Daoy (cell line): ENCODE measurements at regions not wholly inside any gene's neighbourhood (a gene's known extent, or its start where the extent isn't known, plus 50 kb on each side); places are given as distances from the start of the nearest gene placed in this dataset.

ENCODE experiments used
- DNase-seq: peaks from one replicate; pipeline ENCODE4 v3.0.0-alpha.2; 2015; ENCODE audit warnings: low read depth

DNA sequence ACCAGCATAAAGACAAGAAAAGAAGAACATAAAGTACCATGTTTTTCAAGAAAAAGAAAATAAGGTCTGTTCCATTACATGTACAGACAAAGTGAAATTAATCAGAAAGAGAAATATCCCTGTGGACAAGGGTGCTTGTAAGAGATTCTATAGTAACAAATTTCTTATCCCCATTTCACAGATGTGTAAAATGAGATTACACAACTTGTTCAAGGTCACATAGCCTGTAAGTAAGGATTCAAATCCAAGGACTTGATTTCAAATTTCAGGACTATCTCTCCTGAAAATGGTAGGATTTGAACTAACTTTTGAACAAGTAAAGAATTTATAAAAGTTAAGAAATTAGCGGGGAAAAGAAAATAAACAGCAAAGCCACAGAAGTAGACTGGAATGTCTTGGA is 248.2 kb upstream of the SLC39A10 start:
- DNase-seq = no peak

DNA sequence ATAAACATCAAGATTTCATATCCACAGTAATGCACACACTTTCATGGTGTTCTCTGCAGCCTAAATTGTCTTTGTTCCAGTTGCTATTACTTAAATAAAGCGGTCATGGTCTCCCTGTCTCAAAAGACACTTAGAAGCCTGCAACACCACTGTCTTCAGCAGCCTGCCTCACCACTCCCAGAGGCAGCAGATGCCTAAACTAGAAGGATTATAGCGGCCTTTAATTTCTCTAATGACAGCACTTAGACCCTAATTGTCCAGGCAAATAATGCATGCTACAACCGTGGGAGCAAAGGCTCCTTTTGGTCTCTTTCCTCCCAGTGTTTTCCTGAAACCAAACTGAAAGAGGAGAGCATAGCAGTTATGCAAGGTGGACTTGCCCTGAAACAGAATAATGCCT is 248.8 kb upstream of the SLC39A10 start:
- DNase-seq = no peak

DNA sequence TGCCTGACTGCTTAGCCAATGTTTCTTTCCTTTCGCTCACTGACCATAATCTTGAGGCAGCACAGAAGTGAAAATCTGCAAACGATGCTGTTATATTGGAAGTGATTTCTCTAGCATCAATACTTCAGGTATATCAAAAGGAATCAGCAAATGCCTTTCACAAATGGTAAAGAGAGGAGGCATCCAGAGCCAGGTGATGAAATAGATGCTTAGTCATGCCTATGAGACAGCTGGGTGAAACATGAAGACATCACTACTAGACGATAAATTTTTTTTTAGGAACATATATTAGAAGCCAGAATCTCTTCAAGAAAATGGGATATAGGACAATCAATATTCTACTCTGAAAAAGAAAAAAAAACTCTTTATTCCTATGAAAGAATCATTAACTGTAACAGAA is 249.2 kb upstream of the SLC39A10 start:
- peak; percentile 14 for DNase-seq

DNA sequence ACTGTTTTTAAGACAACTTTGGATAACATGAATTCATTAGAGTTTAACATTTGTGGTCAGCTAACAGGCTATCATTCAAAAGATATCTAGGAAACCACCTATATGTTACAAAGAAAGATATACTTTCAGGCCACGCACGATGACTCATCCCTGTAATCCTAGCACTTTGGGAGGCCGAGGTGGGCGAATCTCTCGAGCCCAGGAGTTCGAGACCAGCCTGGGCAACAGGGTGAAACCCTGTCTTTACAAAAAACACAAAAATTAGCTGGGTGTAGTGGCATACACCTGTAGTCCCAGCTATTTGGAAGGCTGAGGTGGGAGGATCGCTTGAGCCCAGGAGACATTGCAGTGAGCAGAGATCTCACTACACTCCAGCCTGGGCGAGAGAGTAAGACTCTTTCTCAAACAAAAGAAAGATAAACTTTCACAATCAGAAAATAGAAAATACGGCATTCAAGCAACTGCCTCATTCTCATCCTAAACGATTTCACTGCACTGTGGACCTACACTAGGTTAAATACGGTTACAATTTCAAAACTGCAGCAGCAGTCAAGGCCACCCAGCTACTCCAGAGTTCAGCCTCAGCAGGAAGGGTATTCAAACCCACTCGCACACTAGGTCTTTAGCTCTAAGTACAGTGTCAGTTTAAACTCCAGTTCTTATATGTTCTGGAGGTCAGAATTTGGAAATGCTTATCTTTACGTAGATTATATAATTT is 250.0 kb upstream of the SLC39A10 start:
- peak; percentile 29 for DNase-seq

DNA sequence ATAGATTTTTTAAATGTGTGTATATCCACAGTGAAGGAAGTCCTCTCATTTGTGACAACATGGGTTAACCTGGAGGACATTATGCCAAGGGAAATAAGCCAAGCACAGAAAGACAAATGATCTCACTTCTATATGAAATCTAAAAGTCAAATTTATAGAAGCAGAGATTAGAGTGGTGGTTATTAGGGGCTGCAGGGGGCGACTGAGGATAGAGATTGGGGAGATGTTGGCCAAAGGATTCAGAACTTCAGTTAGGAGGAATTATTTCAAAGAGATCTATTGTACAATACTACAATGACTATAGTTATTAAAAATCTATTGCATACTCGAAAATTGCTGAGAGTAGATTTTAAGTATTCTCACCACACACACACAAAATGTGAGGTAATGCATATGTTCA is 252.4 kb upstream of the SLC39A10 start:
- DNase-seq = no peak

DNA sequence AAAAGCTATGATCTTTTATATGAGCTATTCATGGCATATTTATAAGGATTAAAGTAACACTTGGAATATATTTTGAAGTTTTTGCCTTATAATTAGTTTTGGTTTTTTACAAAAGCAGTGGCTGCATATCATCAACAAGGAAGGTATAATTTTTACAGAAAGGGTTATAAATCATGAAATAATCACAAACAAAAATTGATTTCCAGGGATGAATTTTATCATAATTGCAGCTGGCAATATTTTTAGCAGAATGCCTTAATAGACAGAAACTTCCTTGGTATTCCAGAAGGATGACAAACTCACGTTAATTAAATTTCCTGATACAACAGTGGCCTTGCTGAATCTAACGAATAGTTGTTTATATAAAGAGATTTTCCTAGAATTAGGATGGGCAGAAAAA is 260.5 kb upstream of the SLC39A10 start:
- no peak for DNase-seq

DNA sequence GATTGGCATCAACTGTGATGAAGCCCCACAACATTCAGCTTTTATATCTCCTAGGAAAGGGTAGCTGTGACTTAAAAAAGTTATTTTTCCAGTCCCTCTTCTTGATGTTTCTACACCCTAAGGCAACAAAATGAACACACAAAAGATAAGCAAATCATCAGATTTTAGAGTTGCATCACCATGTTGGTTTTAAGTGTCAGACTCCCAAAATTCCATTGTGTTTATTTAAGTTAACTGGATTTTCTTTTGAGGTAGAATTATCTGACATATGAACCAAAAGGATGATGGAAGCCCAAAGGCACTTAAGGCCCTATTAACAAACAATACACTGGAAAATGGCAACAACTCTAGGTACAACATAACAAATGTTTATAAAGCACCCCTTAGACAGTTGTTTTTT is 261.7 kb upstream of the SLC39A10 start:
- no peak for DNase-seq

DNA sequence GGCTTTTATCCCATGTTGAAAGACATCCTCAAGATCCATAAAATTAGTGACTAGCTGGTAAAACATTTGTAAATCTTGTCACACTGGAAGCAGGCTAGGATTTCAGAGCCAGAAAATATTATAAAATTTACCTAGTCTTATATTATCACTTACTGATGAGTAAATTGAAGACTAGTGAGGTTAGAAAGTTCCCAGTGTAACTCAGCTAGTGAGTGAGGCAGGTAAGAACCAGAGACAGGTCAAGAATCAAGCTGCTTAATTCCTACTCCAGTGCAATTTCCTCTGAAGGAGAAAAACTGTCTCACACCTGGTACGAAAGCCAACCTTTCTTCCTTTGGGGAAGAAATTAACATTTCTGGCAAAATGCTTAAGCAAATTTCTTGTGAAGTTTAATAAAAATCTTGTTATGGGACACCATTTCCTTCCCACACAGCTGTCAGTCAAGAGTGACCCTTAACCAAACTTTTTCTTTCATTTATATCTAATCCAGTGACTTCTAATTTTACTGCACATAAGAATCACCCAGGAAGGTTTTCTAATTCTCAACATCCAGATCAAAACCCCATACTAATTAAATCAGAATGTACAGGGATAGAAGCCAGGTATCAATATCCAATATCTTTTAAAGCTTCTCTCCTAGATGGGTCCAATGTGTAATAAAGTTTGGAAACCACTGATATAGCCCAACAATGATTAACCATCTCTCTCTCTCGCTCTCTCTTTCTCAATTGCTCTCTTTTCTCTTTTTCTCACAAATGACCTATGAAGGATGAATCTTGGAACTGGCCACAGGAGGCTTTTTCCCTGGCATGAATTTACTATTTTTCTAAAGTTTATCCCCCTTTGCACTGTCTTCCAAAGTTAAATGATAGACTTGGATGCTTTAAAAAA is 264.3 kb upstream of the SLC39A10 start:
- no peak for DNase-seq

DNA sequence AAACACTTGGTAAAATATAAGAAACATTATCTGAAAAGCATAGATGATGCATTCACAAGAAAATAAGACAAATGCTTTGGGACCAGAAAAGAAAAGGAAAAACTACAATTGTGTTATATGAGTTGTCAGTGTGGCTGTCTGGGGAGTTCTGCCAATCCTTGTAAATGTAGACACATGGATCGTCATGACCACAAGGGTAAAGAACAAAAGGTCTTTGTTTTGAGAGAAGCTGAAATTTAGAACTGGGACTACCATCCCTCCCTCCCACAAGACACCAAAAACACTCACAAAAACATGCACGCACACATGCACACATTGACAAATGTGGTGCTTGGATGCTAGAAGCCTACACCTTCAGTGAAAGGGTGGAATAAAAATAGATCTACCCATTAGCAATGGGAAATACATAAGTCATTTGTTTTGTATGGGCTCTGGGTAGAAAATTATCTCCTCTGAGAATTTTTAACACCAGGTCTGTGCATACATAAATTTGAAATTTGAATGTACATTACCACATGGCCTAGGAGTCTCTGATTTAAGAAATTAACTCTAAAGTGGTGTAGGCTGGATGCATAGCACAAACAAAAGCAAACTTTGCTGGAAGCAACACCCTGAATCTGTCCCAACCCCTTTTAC is 266.2 kb upstream of the SLC39A10 start:
- DNase-seq = no peak

DNA sequence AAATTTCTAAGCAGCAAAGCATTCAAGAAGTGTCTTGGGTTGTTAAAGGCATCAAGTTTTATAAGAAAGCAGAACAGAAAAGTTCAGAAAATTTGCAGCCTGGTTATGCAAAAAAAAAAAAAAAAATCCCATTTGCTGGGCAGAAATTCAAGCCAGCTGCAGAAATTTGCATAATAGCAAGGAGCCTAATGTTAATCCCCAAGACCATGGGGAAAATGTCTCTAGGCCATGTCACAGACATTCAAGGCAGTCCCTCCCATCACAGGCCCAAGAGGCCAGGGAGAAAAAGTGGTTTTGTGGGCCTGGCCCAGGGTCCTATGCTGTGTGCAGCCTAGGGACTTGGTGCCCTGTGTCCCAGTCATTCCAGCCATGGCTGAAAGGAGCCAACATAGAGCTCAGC is 269.0 kb upstream of the SLC39A10 start:
- DNase-seq = no peak

DNA sequence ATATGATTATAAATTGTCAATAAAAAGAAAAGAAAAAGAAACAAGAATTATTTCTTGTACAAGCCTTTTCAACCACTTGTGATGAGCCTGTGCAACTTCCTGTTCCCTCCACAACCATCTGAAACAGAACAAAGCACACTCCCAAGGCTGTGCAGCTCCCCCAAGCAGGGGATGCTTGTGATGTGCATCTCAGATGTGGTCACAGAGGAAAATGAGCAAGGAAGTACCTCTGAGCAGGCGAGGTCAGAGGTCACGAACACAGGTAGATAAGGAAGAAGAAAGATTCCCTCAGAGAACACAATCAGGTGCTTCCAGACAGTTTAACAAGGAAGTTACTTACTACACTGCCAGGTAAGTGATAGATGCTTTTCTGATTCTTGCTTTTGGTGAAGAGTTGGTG is 274.8 kb upstream of the SLC39A10 start:
- no peak for DNase-seq

DNA sequence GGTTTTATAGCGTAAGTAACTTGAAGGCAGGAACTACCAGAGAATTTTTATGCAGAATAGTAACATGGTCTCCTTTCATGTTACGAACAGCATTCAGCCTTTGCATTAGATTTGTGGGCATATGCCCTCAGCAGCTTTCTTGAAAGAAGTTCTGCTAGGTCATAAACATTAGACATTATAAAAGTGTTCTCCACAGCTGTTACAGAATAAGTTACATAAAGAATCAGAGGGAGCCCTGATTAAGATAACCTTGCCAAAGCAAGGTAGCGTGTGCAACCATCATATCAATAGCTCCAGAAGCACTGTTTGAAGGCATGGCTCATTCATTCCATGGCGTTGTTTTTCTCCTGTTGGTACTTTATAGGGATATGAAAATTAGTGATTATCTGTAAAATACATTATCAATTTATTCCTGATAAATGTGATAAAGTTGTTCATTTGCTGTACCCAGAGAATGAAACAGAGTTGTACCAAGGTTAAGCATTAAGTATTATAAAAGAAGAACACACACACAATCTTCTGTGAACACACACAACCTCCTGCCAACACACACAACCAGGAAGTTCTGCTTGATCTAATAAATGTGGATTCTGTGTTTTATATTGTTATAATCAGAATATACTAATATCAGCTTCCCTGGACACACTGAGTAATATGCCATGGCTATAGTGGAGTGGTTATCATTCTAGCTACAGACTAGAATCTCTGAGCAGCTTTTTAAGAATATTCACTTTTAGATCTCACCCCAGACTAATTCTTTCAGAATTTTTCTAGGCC is 286.7 kb upstream of the SLC39A10 start:
- no peak for DNase-seq

DNA sequence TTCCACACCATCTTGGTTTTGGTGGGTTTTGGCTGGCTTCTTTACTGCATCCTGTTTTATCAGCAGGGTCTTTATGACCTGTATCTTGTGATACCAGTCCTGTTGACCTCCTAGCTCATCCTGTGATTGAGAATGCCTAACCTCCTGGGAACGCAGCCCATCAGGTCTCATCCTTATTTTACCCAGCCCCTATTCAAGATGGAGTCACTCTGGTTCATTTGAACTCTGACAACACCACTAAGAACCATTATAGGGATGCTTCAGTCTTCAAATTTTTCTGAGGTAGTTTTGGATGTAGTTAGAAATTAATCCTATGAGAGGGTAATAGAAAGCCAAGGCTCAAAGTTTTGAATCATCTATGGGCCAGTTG is 287.8 kb upstream of the SLC39A10 start:
- no peak for DNase-seq

DNA sequence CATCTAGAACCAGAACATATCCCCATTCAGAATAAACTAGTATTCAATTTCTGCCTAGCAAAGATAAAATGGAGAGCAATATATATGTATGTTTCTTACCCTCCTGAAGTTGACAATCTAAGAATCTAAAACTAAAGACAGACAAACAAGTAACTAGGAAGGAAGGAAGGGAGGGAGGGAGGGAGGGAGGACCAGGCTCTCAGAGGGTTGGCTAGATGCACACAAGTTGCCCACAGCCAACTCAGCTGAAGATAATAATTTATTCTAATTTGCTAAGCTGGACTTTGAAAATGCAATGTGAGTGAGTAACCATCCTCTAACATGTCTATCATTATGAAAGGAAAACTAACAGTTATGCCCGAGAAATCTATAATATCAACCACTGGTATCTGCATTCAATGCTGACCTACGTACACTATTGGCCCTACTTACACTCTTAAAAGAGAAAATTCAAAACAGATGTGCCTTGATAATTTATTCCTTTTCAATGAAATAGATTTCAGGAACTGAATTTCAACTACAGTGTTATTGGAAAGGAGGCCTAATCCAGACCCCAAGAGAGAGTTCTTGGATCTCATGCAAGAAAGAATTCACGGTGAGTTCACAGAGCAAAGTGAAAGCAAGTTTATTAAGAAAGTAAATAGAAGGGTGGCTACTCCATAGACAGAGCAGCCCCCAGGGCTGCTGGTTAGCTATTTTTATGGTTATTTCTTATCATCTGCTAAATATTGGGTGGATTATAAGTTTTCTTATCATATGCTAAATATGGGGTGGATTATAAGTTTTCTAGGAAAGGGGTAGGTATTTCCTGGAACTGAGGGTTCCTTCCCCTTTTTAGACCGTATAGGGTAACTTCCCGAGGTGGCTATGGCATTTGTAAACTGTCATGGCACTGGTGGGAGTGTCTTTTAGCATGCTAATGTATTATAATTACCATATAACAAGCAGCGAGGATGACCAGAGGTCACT is 288.5 kb upstream of the SLC39A10 start:
- no peak for DNase-seq

DNA sequence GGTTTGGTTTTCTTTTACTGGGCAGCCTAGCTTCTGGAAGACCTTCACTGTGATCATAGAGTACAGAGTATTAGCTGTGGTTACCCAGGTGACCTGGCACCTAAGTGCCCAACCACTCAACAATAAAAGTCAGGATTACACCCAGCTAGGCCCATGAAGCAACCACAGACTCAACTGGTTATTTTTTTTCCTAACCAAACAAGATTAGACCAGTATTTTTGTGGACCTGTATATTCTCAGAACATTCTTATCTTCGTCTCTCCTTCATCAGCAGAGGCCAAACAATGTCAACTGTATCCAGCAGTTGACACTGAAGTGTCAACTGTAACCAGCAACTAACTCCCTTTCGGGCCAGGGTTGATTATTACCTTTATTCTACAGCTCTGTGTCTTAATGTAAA is 289.2 kb upstream of the SLC39A10 start:
- DNase-seq = no peak

DNA sequence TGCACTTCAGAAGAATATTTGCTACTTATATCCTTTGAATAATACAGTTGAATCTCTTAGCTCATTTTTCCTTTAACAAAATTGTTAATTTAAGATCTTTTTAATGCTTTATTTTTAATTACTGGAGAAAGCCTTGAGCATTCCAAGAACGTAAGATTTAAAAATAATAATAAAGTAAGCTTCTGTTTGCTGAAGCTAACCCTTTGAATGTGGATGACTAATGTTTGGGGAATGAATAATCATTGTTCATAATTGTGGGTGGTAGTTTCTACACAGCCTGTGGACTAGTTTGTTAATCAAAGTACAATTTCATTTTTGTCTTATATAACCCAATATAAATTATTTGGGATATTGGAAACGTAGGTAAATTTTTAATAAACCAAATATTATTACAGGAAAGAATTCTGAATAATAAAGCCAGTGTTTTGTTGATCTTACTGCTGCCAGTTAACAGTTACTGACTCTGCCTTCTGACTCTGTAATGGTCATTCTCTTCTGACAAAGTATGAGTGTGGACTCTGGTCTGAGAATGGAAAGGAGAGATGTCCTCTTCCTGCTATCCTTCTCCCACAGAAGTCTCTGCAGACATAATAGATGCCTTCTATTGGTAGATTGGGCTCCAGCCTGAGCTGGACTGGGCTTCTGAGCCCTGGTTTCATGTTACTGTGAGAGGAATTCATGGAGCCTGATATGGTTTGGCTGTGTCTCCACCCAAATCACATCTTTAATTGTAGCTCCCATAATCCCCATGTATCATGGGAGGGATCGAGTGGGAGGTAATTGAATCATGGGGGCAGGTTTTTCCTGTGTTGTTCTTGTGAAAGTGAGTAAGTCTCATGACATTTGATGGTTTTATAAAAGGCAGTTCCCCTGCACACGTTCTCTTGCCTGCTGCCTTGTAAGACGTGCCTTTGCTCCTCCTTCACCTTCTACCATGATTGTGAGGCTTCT is 292.7 kb upstream of the SLC39A10 start:
- no peak for DNase-seq

DNA sequence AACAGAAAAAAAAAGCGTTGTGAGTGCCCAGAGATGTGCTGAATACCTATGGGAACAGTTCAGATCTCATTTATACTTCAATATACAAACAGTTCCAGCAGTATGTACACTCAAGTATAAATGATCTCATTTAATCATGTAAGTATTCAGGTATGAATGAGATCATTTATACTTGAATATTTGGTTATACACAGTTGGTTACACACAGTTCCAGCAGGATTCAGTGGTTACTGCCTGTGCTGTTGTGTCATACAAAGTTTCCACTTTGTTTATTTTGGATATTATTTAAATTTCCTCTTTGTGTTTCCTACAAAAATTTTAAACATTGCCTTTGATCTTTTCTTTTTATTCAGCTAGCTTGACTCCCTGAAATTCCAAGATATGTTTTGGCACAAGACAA is 293.5 kb upstream of the SLC39A10 start:
- DNase-seq = no peak

DNA sequence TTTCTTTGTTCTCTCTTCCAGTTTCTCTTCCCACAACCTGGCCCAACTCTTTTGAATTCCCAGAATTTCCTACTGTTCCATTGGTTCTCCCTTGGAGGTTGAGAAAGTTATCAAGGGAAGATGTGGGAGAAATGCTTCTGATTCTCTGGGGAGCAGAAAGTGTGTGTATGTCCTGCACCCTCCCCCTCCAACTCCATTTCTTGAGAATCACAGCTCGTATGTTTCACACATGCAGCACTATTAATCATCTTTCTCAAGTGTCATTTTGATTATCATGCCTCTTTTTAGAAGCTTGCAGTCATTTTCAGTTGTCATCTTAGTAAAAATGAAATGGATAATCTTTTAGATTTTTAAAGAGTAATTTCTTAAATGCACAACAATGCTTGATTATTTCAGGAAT is 296.8 kb upstream of the SLC39A10 start:
- DNase-seq = no peak

DNA sequence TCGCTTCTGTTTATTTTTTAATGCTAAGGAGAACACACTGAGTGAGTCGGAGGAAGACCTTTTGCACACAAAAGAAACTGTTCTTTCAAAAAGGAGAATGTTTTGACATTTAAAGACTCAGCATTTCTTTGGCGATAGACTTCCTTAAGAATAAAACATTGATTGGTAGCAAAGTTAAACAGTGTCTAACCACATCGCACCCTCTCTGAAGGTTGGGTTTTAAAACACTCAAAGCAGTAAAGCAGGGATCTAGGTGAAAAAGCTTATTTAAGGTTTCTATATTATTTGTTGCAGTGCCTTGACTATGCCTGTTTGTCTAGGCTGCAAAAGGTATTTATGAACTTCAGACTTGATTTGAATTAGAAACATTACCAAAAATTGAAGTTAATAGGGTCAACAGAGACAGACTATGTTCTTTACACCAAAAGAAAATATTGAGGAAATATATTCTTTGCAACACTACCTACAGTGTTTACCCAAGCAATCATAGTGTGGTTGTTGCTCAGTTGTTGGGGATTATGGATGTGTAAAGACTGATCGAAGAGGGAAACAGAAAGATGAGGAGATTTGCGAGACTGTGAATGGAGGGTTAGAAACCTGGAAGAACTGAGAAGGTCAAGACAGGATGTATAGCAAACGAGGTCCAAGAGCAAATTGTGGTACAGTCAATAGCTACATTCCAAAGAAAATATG is 297.8 kb upstream of the SLC39A10 start:
- DNase-seq = no peak
